ENCODE measurements at regions not wholly inside any gene's neighbourhood (a gene's known extent, or its start where the extent isn't known, plus 50 kb on each side); places are given as distances from the start of the nearest gene placed in this dataset.

DNA sequence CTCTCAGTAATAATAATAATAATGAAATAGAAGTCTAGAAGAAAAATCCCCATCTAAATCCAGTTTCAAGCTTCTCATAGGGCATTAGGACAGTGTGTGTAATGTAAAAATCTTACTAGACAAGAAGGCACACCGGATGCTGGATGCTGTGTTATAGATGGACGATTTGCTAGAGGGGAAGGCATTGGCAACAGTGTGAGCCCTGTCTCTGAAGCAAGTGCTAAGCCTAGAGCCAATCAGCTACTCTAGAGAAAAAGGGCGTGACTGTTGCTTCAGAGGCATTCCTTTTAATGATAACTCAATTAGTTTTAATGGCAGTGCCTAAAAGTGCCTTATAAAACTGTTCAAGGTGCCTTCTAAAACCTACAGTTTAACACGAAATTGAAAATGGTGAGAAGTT, 344.9 kb downstream of the TDRD15 start:
- Histone ChIP-seq H3K9me3 (ENCODE audit: insufficient read depth, low read length) (no peaks in the 10 kb centered on the region), H4K20me1 (ENCODE audit: low read depth, low read length) (no peaks in the 10 kb centered on the region), H3K9ac (ENCODE audit: low read length) (no peak overlapping the region), H3F3A (ENCODE audit: insufficient read depth) (no peaks in the 10 kb centered on the region), H3K36me3 (ENCODE audit: low read length) (no peaks in the 10 kb centered on the region), H2AFZ (ENCODE audit: low read depth, low read length, severe bottlenecking) (no peak overlapping the region), H3K27me3 (ENCODE audit: low read length) (no peaks in the 10 kb centered on the region), H3K79me2 (ENCODE audit: insufficient read depth, low read length) (no peaks in the 10 kb centered on the region), H3K27ac (ENCODE audit: low read depth, low read length) (no peak overlapping the region), H3K9me2 (replicated peaks; ENCODE audit: insufficient read depth, low read length) (no peaks in the 10 kb centered on the region), H3K4me3 (ENCODE audit: insufficient read depth, low read length, poor library complexity, severe bottlenecking) (no peak overlapping the region), H3K4me2 (ENCODE audit: low read depth, low read length, poor library complexity, severe bottlenecking) (no peak overlapping the region)
- TF ChIP-seq CTCF (IDR thresholded peaks at IDR 0.05; ENCODE audit: insufficient read depth, low read length, poor library complexity, severe bottlenecking): no peak
- no peak for TF ChIP-seq EZH2phosphoT487 (conservative IDR thresholded peaks at IDR 0.05; ENCODE audit: low read length)

- Histone ChIP-seq H3K4me3 (ENCODE audit: insufficient read depth, low read length, poor library complexity, severe bottlenecking) (no peak overlapping the region), H2AFZ (ENCODE audit: low read depth, low read length, severe bottlenecking) (no peak overlapping the region), H3K4me2 (ENCODE audit: low read depth, low read length, poor library complexity, severe bottlenecking) (no peak overlapping the region)
Observed at GRCh38 chr2:21469158-21469557, 345.4 kb downstream of the TDRD15 start.

GRCh38 chr2:21469564-21469963, 345.8 kb downstream of the TDRD15 start:
- Histone ChIP-seq H3K4me2 (ENCODE audit: low read depth, low read length, poor library complexity, severe bottlenecking) (no peak overlapping the region), H4K20me1 (ENCODE audit: low read depth, low read length) (no peaks in the 10 kb centered on the region), H3K27ac (ENCODE audit: low read depth, low read length) (no peak overlapping the region), H3F3A (ENCODE audit: insufficient read depth) (no peaks in the 10 kb centered on the region), H3K36me3 (ENCODE audit: low read length) (no peaks in the 10 kb centered on the region), H3K27me3 (ENCODE audit: low read length) (no peaks in the 10 kb centered on the region), H3K79me2 (ENCODE audit: insufficient read depth, low read length) (no peaks in the 10 kb centered on the region), H3K9me3 (ENCODE audit: insufficient read depth, low read length) (no peaks in the 10 kb centered on the region), H2AFZ (ENCODE audit: low read depth, low read length, severe bottlenecking) (no peak overlapping the region), H3K9me2 (replicated peaks; ENCODE audit: insufficient read depth, low read length) (no peaks in the 10 kb centered on the region), H3K4me3 (ENCODE audit: insufficient read depth, low read length, poor library complexity, severe bottlenecking) (no peak overlapping the region), H3K9ac (ENCODE audit: low read length) (no peak overlapping the region)
- TF ChIP-seq CTCF (IDR thresholded peaks at IDR 0.05; ENCODE audit: insufficient read depth, low read length, poor library complexity, severe bottlenecking): no peak
- TF ChIP-seq EZH2phosphoT487 (conservative IDR thresholded peaks at IDR 0.05; ENCODE audit: low read length): no peak

More at GRCh38 chr2:21469158-21469557, 345.4 kb downstream of the TDRD15 start:
- TF ChIP-seq EZH2phosphoT487 (conservative IDR thresholded peaks at IDR 0.05; ENCODE audit: low read length) (no peak), CTCF (IDR thresholded peaks at IDR 0.05; ENCODE audit: insufficient read depth, low read length, poor library complexity, severe bottlenecking) (no peak)
- Histone ChIP-seq H4K20me1 (ENCODE audit: low read depth, low read length) (no peaks in the 10 kb centered on the region), H3K9me2 (replicated peaks; ENCODE audit: insufficient read depth, low read length) (no peaks in the 10 kb centered on the region), H3K79me2 (ENCODE audit: insufficient read depth, low read length) (no peaks in the 10 kb centered on the region), H3K9ac (ENCODE audit: low read length) (no peak overlapping the region), H3F3A (ENCODE audit: insufficient read depth) (no peaks in the 10 kb centered on the region), H3K27ac (ENCODE audit: low read depth, low read length) (no peak overlapping the region), H3K27me3 (ENCODE audit: low read length) (no peaks in the 10 kb centered on the region), H3K36me3 (ENCODE audit: low read length) (no peaks in the 10 kb centered on the region), H3K9me3 (ENCODE audit: insufficient read depth, low read length) (no peaks in the 10 kb centered on the region)
